ENCODE measurements at regions not wholly inside any gene's neighbourhood (a gene's known extent, or its start where the extent isn't known, plus 50 kb on each side); places are given as distances from the start of the nearest gene placed in this dataset.

DNA sequence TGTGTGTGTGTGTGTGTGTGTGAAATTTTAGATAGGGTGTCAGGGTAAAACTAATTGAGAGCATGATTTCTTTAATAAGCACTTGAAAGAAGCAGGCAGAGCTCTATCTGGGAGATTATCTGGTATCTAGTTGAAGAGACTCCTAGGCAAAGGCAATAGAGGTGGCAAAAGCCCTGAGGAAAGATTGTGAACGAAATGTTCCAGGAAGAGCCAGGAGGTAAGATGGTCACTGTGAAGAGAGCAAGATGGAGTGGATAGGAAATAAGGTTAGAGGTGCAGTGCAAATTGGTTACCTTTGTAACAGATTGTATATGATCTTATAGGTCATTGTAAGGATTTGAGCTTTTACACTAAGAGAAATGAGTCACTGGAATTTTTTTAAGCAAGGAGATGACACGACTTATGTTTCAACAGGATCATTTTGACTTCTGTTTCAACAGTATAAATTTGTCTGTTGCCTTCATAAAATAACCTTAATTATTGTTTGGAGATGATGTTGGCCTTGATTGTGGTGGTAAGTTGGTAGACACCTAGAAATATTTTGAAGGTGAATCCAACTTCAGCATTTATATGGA, 239.6 kb downstream of the PARP8 start:
- Histone ChIP-seq H2AFZ (peak overlapping the region; percentile 64; the same call in 1 of the 2 replicates), H3K27me3 (ENCODE audit: insufficient read depth) (no peaks in the 10 kb centered on the region), H3K79me2 (replicated peaks; ENCODE audit: insufficient read depth) (no peaks in the 10 kb centered on the region), H3K9me2 (ENCODE audit: insufficient read depth) (no peaks in the 10 kb centered on the region; the same call in 1 of the 2 replicates), H3K36me3 (ENCODE audit: insufficient read depth) (no peaks in the 10 kb centered on the region), H3K4me2 (no peak overlapping the region), H4K20me1 (replicated peaks; ENCODE audit: insufficient read depth) (no peaks in the 10 kb centered on the region), H3F3A (replicated peaks; ENCODE audit: low read depth) (no peaks in the 10 kb centered on the region), H3K4me3 (no peak overlapping the region), H3K27ac (ENCODE audit: low read depth) (no peak overlapping the region), H3K4me1 (ENCODE audit: insufficient read depth) (no peaks in the 10 kb centered on the region)
- no peak for DNase-seq (ENCODE audit: low spot score)
- TF ChIP-seq ZNF114 (CRISPR knock-in tag; IDR thresholded peaks at IDR 0.05), result no peak
- TF ChIP-seq STAT1 (IDR thresholded peaks at IDR 0.05; ENCODE audit: unreplicated experiment), result no peak
- TF ChIP-seq EZH2 (IDR thresholded peaks at IDR 0.05; ENCODE audit: low read depth, unreplicated experiment), result no peak
- TF ChIP-seq CTCF (conservative IDR thresholded peaks at IDR 0.05; ENCODE audit: low read depth in 2 of 2), result no peak
- TF ChIP-seq ZNF331 (CRISPR knock-in tag; IDR thresholded peaks at IDR 0.05; ENCODE audit: low read depth), result no peak
- no peak for TF ChIP-seq POLR2AphosphoS5 (IDR thresholded peaks at IDR 0.05; ENCODE audit: low read depth)
- TF ChIP-seq CREB1 (CRISPR knock-in tag; IDR thresholded peaks at IDR 0.05; ENCODE audit: low read depth), result no peak
- no peak for TF ChIP-seq ZNF462 (CRISPR knock-in tag; IDR thresholded peaks at IDR 0.05)
- TF ChIP-seq, protein P1, sequence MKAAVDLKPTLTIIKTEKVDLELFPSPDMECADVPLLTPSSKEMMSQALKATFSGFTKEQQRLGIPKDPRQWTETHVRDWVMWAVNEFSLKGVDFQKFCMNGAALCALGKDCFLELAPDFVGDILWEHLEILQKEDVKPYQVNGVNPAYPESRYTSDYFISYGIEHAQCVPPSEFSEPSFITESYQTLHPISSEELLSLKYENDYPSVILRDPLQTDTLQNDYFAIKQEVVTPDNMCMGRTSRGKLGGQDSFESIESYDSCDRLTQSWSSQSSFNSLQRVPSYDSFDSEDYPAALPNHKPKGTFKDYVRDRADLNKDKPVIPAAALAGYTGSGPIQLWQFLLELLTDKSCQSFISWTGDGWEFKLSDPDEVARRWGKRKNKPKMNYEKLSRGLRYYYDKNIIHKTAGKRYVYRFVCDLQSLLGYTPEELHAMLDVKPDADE (IDR thresholded peaks at IDR 0.05), result no peak
- TF ChIP-seq REST (IDR thresholded peaks at IDR 0.05; ENCODE audit: unreplicated experiment), result no peak
- no peak for TF ChIP-seq JUNB (IDR thresholded peaks at IDR 0.05; ENCODE audit: unreplicated experiment)
- no peak for TF ChIP-seq NANOG (IDR thresholded peaks at IDR 0.05; ENCODE audit: borderline replicate concordance)
- TF ChIP-seq EZH2phosphoT487 (IDR thresholded peaks at IDR 0.05; ENCODE audit: unreplicated experiment), result no peak
- Mint-ChIP-seq H3K4me1 (peaks cover 2% of the 10 kb centered on the region; the same call in 2 of the 3 replicates), H3K9me3 (no peaks in the 10 kb centered on the region; the same call in 2 of the 3 replicates), H3K27ac (no peak overlapping the region), H3K27me3 (ENCODE audit: insufficient read depth, low read depth, poor library complexity) (peaks cover 2% of the 10 kb centered on the region), H3K4me3 (no peak overlapping the region), H3K36me3 (ENCODE audit: low read depth) (no peaks in the 10 kb centered on the region)
- ATAC-seq, result no peak

Data from GM23338 (cell line).